ENCODE measurements at regions not wholly inside any gene's neighbourhood (a gene's known extent, or its start where the extent isn't known, plus 50 kb on each side); places are given as distances from the start of the nearest gene placed in this dataset.

DNA sequence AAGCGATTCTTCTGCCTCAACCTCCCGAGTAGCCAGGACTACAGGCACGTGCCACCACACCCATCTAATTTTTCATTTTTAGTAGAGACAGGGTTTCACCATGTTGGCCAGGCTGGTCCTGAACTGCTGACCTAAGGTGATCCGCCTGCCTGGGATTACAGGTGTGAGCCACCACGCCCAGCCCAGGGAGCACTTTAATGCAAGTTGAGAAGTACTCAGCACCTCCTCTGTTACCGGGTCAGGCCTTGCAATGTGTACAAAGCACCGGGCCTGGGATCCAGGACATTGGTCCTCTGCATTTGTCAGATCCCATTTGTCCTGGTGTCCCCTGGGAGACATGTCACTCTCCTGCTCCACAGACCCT, 143.6 kb downstream of the TOMM20 start:
- TF ChIP-seq PBX3 (IDR thresholded peaks at IDR 0.05) (no peak), NFIC (IDR thresholded peaks at IDR 0.05; ENCODE audit: borderline replicate concordance) (no peak), SIN3A (IDR thresholded peaks at IDR 0.05; ENCODE audit: borderline replicate concordance, low read depth, low read length) (no peak), NRF1 (IDR thresholded peaks at IDR 0.05; ENCODE audit: low read depth, low read length) (no peak), SMC3 (IDR thresholded peaks at IDR 0.05; ENCODE audit: low read depth, low read length) (no peak), IRF3 (IDR thresholded peaks at IDR 0.05; ENCODE audit: low read depth, low read length) (no peak), GABPA (IDR thresholded peaks at IDR 0.05; ENCODE audit: low read depth) (no peak), POLR2AphosphoS5 (IDR thresholded peaks at IDR 0.05; ENCODE audit: low read depth, low read length) (no peak), USF2 (IDR thresholded peaks at IDR 0.05; ENCODE audit: borderline replicate concordance, low read depth, low read length) (no peak), MEF2A (IDR thresholded peaks at IDR 0.05; ENCODE audit: borderline replicate concordance, low read depth) (no peak), TEAD4 (IDR thresholded peaks at IDR 0.05; ENCODE audit: borderline replicate concordance, insufficient read depth) (no peak), FOSL2 (IDR thresholded peaks at IDR 0.05; ENCODE audit: borderline replicate concordance, low read depth) (no peak), CTCF (IDR thresholded peaks at IDR 0.05) (no peak), EP300 (IDR thresholded peaks at IDR 0.05; ENCODE audit: borderline replicate concordance in 1 of 2, low read depth in 1 of 2, low read length in 1 of 2) (no peak), ZBTB33 (IDR thresholded peaks at IDR 0.05; ENCODE audit: borderline replicate concordance, low read depth) (no peak), FOXJ3 (CRISPR knock-in tag; IDR thresholded peaks at IDR 0.05) (no peak), YY1 (IDR thresholded peaks at IDR 0.05; ENCODE audit: low read depth) (no peak), TCF12 (IDR thresholded peaks at IDR 0.05) (no peak)
- Histone ChIP-seq H3K9ac (peak overlapping the region; percentile 28; the same call in 1 of the 2 replicates), H3K4me2 (peak overlapping the region; percentile 45)

More for the DNA sequence above, 143.6 kb downstream of the TOMM20 start:
- DNase-seq = no peak
- H2AFZ ChIP-seq (ENCODE audit: low read depth) = no peak overlapping the region
- peaks cover 22 to 49% of the 10 kb centered on the region in 2 experiments; a peak in 3 of 4 replicates for H3K4me1 ChIP-seq (ENCODE audit: control insufficient read depth in 1 of 2, insufficient read depth in 2 of 2, low read depth in 1 of 2, low read length in 1 of 2)
- ChIA-PET POLR2A (no interaction called here), CTCF (no interaction called here)
- no peaks in the 10 kb centered on the region for H3K9me2 ChIP-seq
- no peaks in the 10 kb centered on the region for H3K9me3 ChIP-seq
- H3K4me3 ChIP-seq (ENCODE audit: low read depth in 2 of 2, low read length in 1 of 2) = no peak overlapping the region
- no peaks in the 10 kb centered on the region for H3K36me3 ChIP-seq (replicated peaks in 1 of 2; ENCODE audit: control insufficient read depth in 1 of 2, insufficient read depth in 2 of 2, low read length in 1 of 2)
- peak overlapping the region; percentile 44 to 98; a peak in 3 of 4 replicates for H3K27ac ChIP-seq (ENCODE audit: low read depth in 2 of 2, low read length in 1 of 2)
- WGBS (ENCODE audit: low lambda C conversion rate) = 95% methylated on average over 7 of the region's 7 CpGs
- peaks cover 2% of the 10 kb centered on the region; the same call in 1 of the 2 replicates for H3K79me2 ChIP-seq (ENCODE audit: insufficient read depth)
- no peaks in the 10 kb centered on the region for H4K20me1 ChIP-seq (ENCODE audit: insufficient read depth)
- no peaks in the 10 kb centered on the region for H3K27me3 ChIP-seq (ENCODE audit: insufficient read depth)
- peaks cover 73% of the 10 kb centered on the region for H3F3A ChIP-seq (replicated peaks; ENCODE audit: insufficient read depth)

All from SK-N-SH (cell line).